CD14-positive monocyte (primary cell): ENCODE measurements at regions not wholly inside any gene's neighbourhood (a gene's known extent, or its start where the extent isn't known, plus 50 kb on each side); places are given as distances from the start of the nearest gene placed in this dataset.

Experiments
- DNase-seq, 3 donors: peaks; one replicate each; pipeline ENCODE4 v3.0.0-alpha.2; 2011 to 2022
- H2AFZ ChIP-seq: 2 replicates; pipeline ENCODE4 v1.6.0; 2012; ENCODE audit warnings: mild to moderate bottlenecking, low read depth, low read length, inconsistent platforms; ENCODE audit not compliant: insufficient read depth, poor library complexity, severe bottlenecking
- H3K27ac ChIP-seq, 2 donors: 1 replicate in 1 of 2; 2 replicates in 1 of 2; pipeline ENCODE4 v1.5.1; 2012 to 2013; ENCODE audit warnings: low read length in 2 of 2, control low read depth in 1 of 2, inconsistent platforms in 1 of 2, low read depth in 1 of 2, mild to moderate bottlenecking in 1 of 2
- H3K27me3 ChIP-seq, 2 donors: one replicate each; pipeline versions ENCODE4 v1.6.0 to v1.6.1; 2011 to 2013; ENCODE audit warnings: low read length in 2 of 2; ENCODE audit not compliant: control insufficient read depth in 2 of 2, insufficient read depth in 2 of 2
- H3K36me3 ChIP-seq, 2 donors: replicated peaks in 1 of 2; 1 replicate in 1 of 2; 2 replicates in 1 of 2; pipeline versions ENCODE4 v1.5.1 to v1.6.1; 2012 to 2013; ENCODE audit warnings: low read length in 2 of 2, control low read depth in 1 of 2, inconsistent platforms in 1 of 2, mild to moderate bottlenecking in 1 of 2; ENCODE audit not compliant: insufficient read depth in 2 of 2, control insufficient read depth in 1 of 2
- H3K4me1 ChIP-seq, 2 donors: 1 replicate in 1 of 2; 2 replicates in 1 of 2; pipeline versions ENCODE4 v1.5.1 to v1.6.1; 2012 to 2013; ENCODE audit warnings: low read length in 2 of 2, control low read depth in 1 of 2, inconsistent platforms in 1 of 2, mild to moderate bottlenecking in 1 of 2, moderate library complexity in 1 of 2; ENCODE audit not compliant: insufficient read depth in 2 of 2, control insufficient read depth in 1 of 2
- H3K4me2 ChIP-seq: replicated peaks from 2 replicates; pipeline ENCODE3; 2012; ENCODE audit warnings: low read length, moderate library complexity, mild to moderate bottlenecking; ENCODE audit not compliant: poor library complexity, severe bottlenecking; ENCODE audit errors: extremely low read depth
- H3K4me3 ChIP-seq, 3 experiments: fragments of 200-600 bp in 1 of 3; sonication (generic) in 1 of 3; replicated peaks in 1 of 3; 1 replicate in 2 of 3; 2 replicates in 1 of 3; pipeline ENCODE4 v1.5.1; 2011 to 2013; ENCODE audit warnings: low read length in 3 of 3, mild to moderate bottlenecking in 3 of 3, control low read depth in 2 of 3, low read depth in 2 of 3, inconsistent platforms in 1 of 3, moderate library complexity in 1 of 3
- H3K79me2 ChIP-seq: 2 replicates; pipeline ENCODE4 v1.6.0; 2012; ENCODE audit warnings: mild to moderate bottlenecking, control low read depth, inconsistent platforms, low read length, moderate library complexity; ENCODE audit not compliant: insufficient read depth
- H3K9ac ChIP-seq: 2 replicates; pipeline ENCODE4 v1.6.0; 2017; ENCODE audit warnings: low read length, mild to moderate bottlenecking; ENCODE audit not compliant: insufficient read depth, poor library complexity, severe bottlenecking
- H3K9me3 ChIP-seq, 2 donors: replicated peaks in 1 of 2; 1 replicate in 1 of 2; 2 replicates in 1 of 2; pipeline versions ENCODE4 v1.5.1 to v1.6.1; 2012 to 2013; ENCODE audit warnings: low read length in 2 of 2, control low read depth in 1 of 2; ENCODE audit not compliant: control insufficient read depth in 1 of 2, insufficient read depth in 1 of 2
- H4K20me1 ChIP-seq: 2 replicates; pipeline ENCODE4 v1.6.0; 2012; ENCODE audit warnings: mild to moderate bottlenecking, low read length, control low read depth, moderate library complexity; ENCODE audit not compliant: insufficient read depth
- H3K27ac Mint-ChIP-seq, 7 donors: one replicate each; pipeline ENCODE4 v1.8.0; 2020; ENCODE audit warnings: mild to moderate bottlenecking in 7 of 7, mixed read lengths in 7 of 7, moderate library complexity in 6 of 7, inconsistent platforms in 2 of 7
- H3K27me3 Mint-ChIP-seq, 3 donors: one replicate each; pipeline ENCODE4 v1.8.0; 2021 to 2022; ENCODE audit warnings: low read depth in 3 of 3, mild to moderate bottlenecking in 3 of 3, mixed read lengths in 3 of 3, moderate library complexity in 3 of 3, inconsistent platforms in 1 of 3
- H3K36me3 Mint-ChIP-seq, 2 donors: one replicate each; pipeline ENCODE4 v1.8.0; 2020; ENCODE audit warnings: mixed read lengths in 2 of 2, inconsistent platforms in 1 of 2, mild to moderate bottlenecking in 1 of 2
- H3K4me1 Mint-ChIP-seq: one replicate; pipeline ENCODE4 v1.8.0; 2020; ENCODE audit warnings: mild to moderate bottlenecking, mixed read lengths
- H3K4me3 Mint-ChIP-seq, 2 donors: one replicate each; pipeline ENCODE4 v1.8.0; 2020; ENCODE audit warnings: mild to moderate bottlenecking in 2 of 2, mixed read lengths in 2 of 2, moderate library complexity in 1 of 2
- H3K9me3 Mint-ChIP-seq, 7 donors: one replicate each; pipeline ENCODE4 v1.8.0; 2020 to 2022; ENCODE audit warnings: mixed read lengths in 7 of 7, mild to moderate bottlenecking in 6 of 7, moderate library complexity in 6 of 7, inconsistent platforms in 2 of 7
- CTCF ChIP-seq: fragments of 200-600 bp; IDR thresholded peaks from one replicate; pipeline ENCODE4 v1.8.0; 2022; ENCODE audit warnings: antibody characterized with exemption, mild to moderate bottlenecking
- WGBS: methylation state at CpG from one replicate; pipeline ENCODE4 v1.1.5; 2013; ENCODE audit warnings: missing lambda C conversion rate; ENCODE audit not compliant: insufficient coverage; 5-methylcytosine and 5-hydroxymethylcytosine counted together
- intact Hi-C, 2 donors: fragments of 100-400 bp; cut with micrococcal nuclease; formaldehyde crosslinking; loops; one replicate each; pipeline versions ENCODE4 v1.15.0 to v1.15.1; 2023

GRCh38 chr3:159821110-159821509 lies 167.5 kb upstream of the IL12A start:
- H3K27me3 ChIP-seq = no peaks in the 10 kb centered on the region
- peaks cover 0 to 6% (median 0%) of the 10 kb centered on the region in 3 donors for H3K27me3 Mint-ChIP-seq
- H3K79me2 ChIP-seq = no peaks in the 10 kb centered on the region
- no peak overlapping the region for H3K27ac Mint-ChIP-seq
- no peak for DNase-seq
- H3K27ac ChIP-seq = no peak overlapping the region
- H3K9me3 ChIP-seq = no peaks in the 10 kb centered on the region
- WGBS = 97% methylated on average over 4 of the region's 6 CpGs
- H4K20me1 ChIP-seq = no peaks in the 10 kb centered on the region
- no peaks in the 10 kb centered on the region for H3K36me3 Mint-ChIP-seq
- H3K4me1 Mint-ChIP-seq = no peaks in the 10 kb centered on the region
- H3K9me3 Mint-ChIP-seq = no peaks in the 10 kb centered on the region
- H3K4me3 Mint-ChIP-seq = no peak overlapping the region
- H3K4me1 ChIP-seq = no peaks in the 10 kb centered on the region
- H3K4me3 ChIP-seq = no peak overlapping the region
- no peak overlapping the region for H3K9ac ChIP-seq
- no peaks in the 10 kb centered on the region for H3K36me3 ChIP-seq
- no peak overlapping the region for H3K4me2 ChIP-seq
- TF ChIP-seq CTCF = no peak
- H2AFZ ChIP-seq = no peak overlapping the region
- intact Hi-C loops = no loop called here

- H3K4me2 ChIP-seq = no peak overlapping the region
- no peak overlapping the region for H3K4me3 Mint-ChIP-seq
- no peak overlapping the region for H3K4me3 ChIP-seq
- H2AFZ ChIP-seq = no peak overlapping the region
- no peak for DNase-seq
- H3K9ac ChIP-seq = no peak overlapping the region
- H3K9me3 ChIP-seq = no peaks in the 10 kb centered on the region
- no peak overlapping the region for H3K27ac ChIP-seq
- no peaks in the 10 kb centered on the region for H3K36me3 Mint-ChIP-seq
- 100% methylated on average over 1 of the region's 5 CpGs for WGBS
- intact Hi-C loops = no loop called here
- H3K4me1 Mint-ChIP-seq = no peaks in the 10 kb centered on the region
- no peaks in the 10 kb centered on the region for H3K79me2 ChIP-seq
- no peaks in the 10 kb centered on the region for H3K27me3 ChIP-seq
- TF ChIP-seq CTCF = no peak
- H4K20me1 ChIP-seq = no peaks in the 10 kb centered on the region
- no peaks in the 10 kb centered on the region for H3K4me1 ChIP-seq
- H3K27me3 Mint-ChIP-seq = peaks cover 0 to 2% (median 0%) of the 10 kb centered on the region in 3 donors
- no peaks in the 10 kb centered on the region for H3K9me3 Mint-ChIP-seq
- no peaks in the 10 kb centered on the region for H3K36me3 ChIP-seq
- no peak overlapping the region for H3K27ac Mint-ChIP-seq
Observed at GRCh38 chr3:159821736-159822135, 166.9 kb upstream of the IL12A start.
